Neural cell (in vitro differentiated cells): ENCODE measurements at regions not wholly inside any gene's neighbourhood (a gene's known extent, or its start where the extent isn't known, plus 50 kb on each side); places are given as distances from the start of the nearest gene placed in this dataset.

Experiments
- H2AFZ ChIP-seq: fragments of 200-600, 300-800 bp; sonication (generic), shearing (Covaris generic); 2 replicates; pipeline ENCODE4 v1.6.0; 2014; ENCODE audit warnings: low read depth, mild to moderate bottlenecking, antibody characterized with exemption, low read length, moderate library complexity
- H3F3A ChIP-seq: fragments of 200-600 bp; shearing (Covaris generic); 2 replicates; pipeline ENCODE4 v1.6.1; 2016; ENCODE audit warnings: mild to moderate bottlenecking, moderate library complexity, mixed read lengths, antibody characterized with exemption, low read length; ENCODE audit not compliant: insufficient read depth, poor library complexity, severe bottlenecking
- H3K27ac ChIP-seq: fragments of 200-600, 300-800 bp; sonication (generic), shearing (Covaris generic); 2 replicates; pipeline ENCODE4 v1.5.1; 2014; ENCODE audit warnings: mild to moderate bottlenecking, low read length, moderate library complexity
- H3K27me3 ChIP-seq: fragments of 300-800, 200-600 bp; sonication (generic), shearing (Covaris generic); 2 replicates; pipeline ENCODE4 v1.6.0; 2014; ENCODE audit warnings: mild to moderate bottlenecking, low read depth, low read length, moderate library complexity; ENCODE audit not compliant: insufficient read depth
- H3K36me3 ChIP-seq: fragments of 300-800, 200-600 bp; sonication (generic), shearing (Covaris generic); 2 replicates; pipeline ENCODE4 v1.5.1; 2014; ENCODE audit warnings: mild to moderate bottlenecking, antibody characterized with exemption, low read length, moderate library complexity; ENCODE audit not compliant: insufficient read depth
- H3K4me2 ChIP-seq: fragments of 300-800, 200-600 bp; sonication (generic), shearing (Covaris generic); 2 replicates; pipeline ENCODE4 v1.6.0; 2014; ENCODE audit warnings: mild to moderate bottlenecking, low read length
- H3K4me3 ChIP-seq: fragments of 300-800, 200-600 bp; sonication (generic), shearing (Covaris generic); 2 replicates; pipeline ENCODE4 v1.5.1; 2014; ENCODE audit warnings: mild to moderate bottlenecking, low read length, moderate library complexity
- H3K79me2 ChIP-seq: fragments of 200-600 bp; shearing (Covaris generic); replicated peaks from 2 replicates; pipeline ENCODE4 v1.6.0; 2014; ENCODE audit warnings: mild to moderate bottlenecking, low read length, moderate library complexity; ENCODE audit not compliant: insufficient read depth
- H3K9ac ChIP-seq: fragments of 300-800, 200-600 bp; sonication (generic), shearing (Covaris generic); 2 replicates; pipeline ENCODE4 v1.6.1; 2016; ENCODE audit warnings: mild to moderate bottlenecking, low read length, mixed read lengths
- H3K9me2 ChIP-seq: fragments of 200-600 bp; shearing (Covaris generic); 2 replicates; pipeline ENCODE4 v1.6.1; 2016; ENCODE audit warnings: mild to moderate bottlenecking, low read length, mixed read lengths; ENCODE audit not compliant: insufficient read depth
- H3K9me3 ChIP-seq: fragments of 200-600, 300-800 bp; sonication (generic), shearing (Covaris generic); 2 replicates; pipeline ENCODE4 v1.6.1; 2016; ENCODE audit warnings: mild to moderate bottlenecking, mixed run types, low read length, moderate library complexity, mixed read lengths
- H4K20me1 ChIP-seq: fragments of 200-600 bp; shearing (Covaris generic); 2 replicates; pipeline ENCODE4 v1.6.1; 2016; ENCODE audit warnings: mild to moderate bottlenecking, mixed run types; ENCODE audit not compliant: insufficient read depth
- CTCF ChIP-seq: fragments of 450-650 bp; IDR thresholded peaks from 2 replicates; pipeline ENCODE4 v1.5.1; 2014; ENCODE audit warnings: antibody characterized with exemption, mild to moderate bottlenecking, moderate library complexity; ENCODE audit not compliant: poor library complexity, severe bottlenecking
- EP300 ChIP-seq: fragments of 450-650 bp; conservative IDR thresholded peaks from 2 replicates; pipeline ENCODE4 v1.6.1; 2014; ENCODE audit warnings: antibody characterized with exemption, mild to moderate bottlenecking, moderate library complexity; ENCODE audit not compliant: poor library complexity, severe bottlenecking
- EZH2 ChIP-seq: fragments of 200-600, 300-800 bp; shearing (Covaris generic), sonication (generic); IDR thresholded peaks from 2 replicates; pipeline ENCODE4 v1.6.1; 2014; ENCODE audit warnings: antibody characterized with exemption, low read length, borderline replicate concordance, mild to moderate bottlenecking; ENCODE audit not compliant: insufficient read depth, poor library complexity, severe bottlenecking
- MXI1 ChIP-seq: fragments of 450-650 bp; conservative IDR thresholded peaks from 2 replicates; pipeline ENCODE4 v1.6.1; 2014; ENCODE audit warnings: antibody characterized with exemption, mild to moderate bottlenecking; ENCODE audit not compliant: poor library complexity, severe bottlenecking
- POLR2AphosphoS5 ChIP-seq: IDR thresholded peaks from 2 replicates; pipeline ENCODE4 v1.6.1; 2012
- RAD21 ChIP-seq: fragments of 450-650 bp; conservative IDR thresholded peaks from 2 replicates; pipeline ENCODE4 v1.6.1; 2014; ENCODE audit warnings: antibody characterized with exemption, mild to moderate bottlenecking, moderate library complexity
- REST ChIP-seq: IDR thresholded peaks from 2 replicates; pipeline ENCODE4 v1.6.1; 2012; ENCODE audit warnings: borderline replicate concordance
- SMC3 ChIP-seq: fragments of 450-650 bp; conservative IDR thresholded peaks from 2 replicates; pipeline ENCODE4 v1.6.1; 2014; ENCODE audit warnings: antibody characterized with exemption, mild to moderate bottlenecking, moderate library complexity; ENCODE audit not compliant: poor library complexity
- TAF1 ChIP-seq: IDR thresholded peaks from 2 replicates; pipeline ENCODE4 v1.6.1; 2012; ENCODE audit warnings: low read depth

- no peak overlapping the region for H3K27ac ChIP-seq
- H3K4me2 ChIP-seq, result no peak overlapping the region
- H3K27me3 ChIP-seq, result no peaks in the 10 kb centered on the region
Measured at GRCh38 chr7:125257617-125258016, 328.0 kb upstream of the POT1 start.

GRCh38 chr7:125256446-125256845 lies 326.8 kb upstream of the POT1 start:
- Histone ChIP-seq H4K20me1 (no peaks in the 10 kb centered on the region), H3K4me3 (no peak overlapping the region), H3K9me2 (no peaks in the 10 kb centered on the region), H3K4me2 (no peak overlapping the region), H3K27me3 (no peaks in the 10 kb centered on the region), H3K36me3 (no peaks in the 10 kb centered on the region), H2AFZ (no peak overlapping the region), H3K9me3 (no peaks in the 10 kb centered on the region), H3K79me2 (no peaks in the 10 kb centered on the region), H3K27ac (no peak overlapping the region), H3K9ac (no peak overlapping the region), H3F3A (no peaks in the 10 kb centered on the region)
- TF ChIP-seq REST (no peak), POLR2AphosphoS5 (no peak), EP300 (no peak), CTCF (no peak), EZH2 (no peak), TAF1 (no peak), MXI1 (no peak), SMC3 (no peak), RAD21 (no peak)

More at GRCh38 chr7:125257617-125258016, 328.0 kb upstream of the POT1 start:
- Histone ChIP-seq H3F3A (no peaks in the 10 kb centered on the region), H3K36me3 (no peaks in the 10 kb centered on the region), H2AFZ (no peak overlapping the region), H3K4me3 (no peak overlapping the region), H3K9ac (no peak overlapping the region), H4K20me1 (no peaks in the 10 kb centered on the region), H3K9me3 (no peaks in the 10 kb centered on the region), H3K79me2 (no peaks in the 10 kb centered on the region), H3K9me2 (no peaks in the 10 kb centered on the region)
- TF ChIP-seq CTCF (no peak), SMC3 (no peak), RAD21 (no peak)
